T47D (cell line): ENCODE measurements at regions not wholly inside any gene's neighbourhood (a gene's known extent, or its start where the extent isn't known, plus 50 kb on each side); places are given as distances from the start of the nearest gene placed in this dataset.
"Not testable (repeated sequence)": the region's sequence is repeated elsewhere in the genome, so short reads cannot be mapped to it uniquely, and the experiment has no call there.

Experiments
- DNase-seq, 2 experiments: peaks; one replicate each; pipeline versions ENCODE4 v3.0.0 to v3.0.0-alpha.2; 2011 to 2012; ENCODE audit warnings: low read depth in 1 of 2, low spot score in 1 of 2
- JUND ChIP-seq: IDR thresholded peaks from 2 replicates; pipeline ENCODE4 v1.6.1; 2012; ENCODE audit warnings: low read depth
- in situ Hi-C: cut with HindIII; loops from 2 replicates; pipeline ENCODE4 v1.10.0; 2016; ENCODE audit warnings: low sequenced_read_pairs, low pct_unique_long_range_greater_than_20kb

DNA sequence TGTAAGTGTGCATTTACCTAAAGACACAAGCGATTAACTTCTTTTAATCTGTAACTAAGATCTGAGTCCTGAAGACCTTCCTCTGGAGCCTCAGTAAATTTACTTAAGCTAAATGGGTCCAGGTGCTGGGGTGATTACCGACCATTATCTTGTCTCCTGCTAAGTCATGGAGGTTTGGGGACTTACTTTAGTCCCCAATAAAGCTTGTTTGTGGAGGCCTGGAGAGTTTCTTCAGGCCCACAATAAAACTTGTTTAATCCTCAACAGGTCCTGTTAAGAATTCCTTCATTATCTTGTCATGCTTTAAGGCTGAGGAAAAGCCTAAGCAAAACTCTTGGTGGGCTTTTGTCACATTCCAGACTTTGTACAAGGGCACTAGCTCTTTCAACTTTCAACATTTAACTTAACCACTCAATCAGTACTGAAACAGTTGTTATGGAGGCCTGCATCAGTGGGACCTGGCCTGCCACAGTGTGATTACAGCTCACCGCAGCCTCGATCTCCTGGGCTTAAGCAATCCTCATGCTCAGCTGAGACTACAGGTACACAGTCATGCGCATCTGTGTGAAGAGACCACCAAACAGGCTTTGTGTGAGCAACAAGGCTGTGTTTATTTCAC, 84.0 kb downstream of the FMO4 start:
- in situ Hi-C loops = no loop called here
- DNase-seq = no peak
- no peak for TF ChIP-seq JUND

DNA sequence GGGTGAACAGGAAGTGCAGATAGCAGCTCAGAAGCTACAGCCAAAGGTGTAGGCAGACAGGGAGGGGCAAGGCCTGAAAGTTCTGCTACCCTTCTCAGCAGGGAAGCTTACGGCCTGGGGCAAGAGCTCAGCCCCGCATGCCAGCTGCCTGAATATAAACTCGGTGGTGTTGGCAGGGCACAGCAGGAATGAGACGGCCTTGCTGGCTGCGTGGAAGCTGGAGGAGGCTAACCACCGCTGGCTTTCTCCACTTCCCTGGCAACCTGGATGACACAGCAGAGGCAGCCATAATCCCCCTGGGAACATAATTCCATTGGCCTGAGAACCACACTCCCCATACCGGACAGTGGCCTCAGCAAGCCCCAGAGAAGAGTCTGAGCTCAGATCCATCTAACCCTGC, 81.9 kb upstream of the PRRC2C start:
- no peak for TF ChIP-seq JUND
- peak in 1 of 2 experiments; percentile 72 for DNase-seq
- in situ Hi-C loops = no loop called here

DNA sequence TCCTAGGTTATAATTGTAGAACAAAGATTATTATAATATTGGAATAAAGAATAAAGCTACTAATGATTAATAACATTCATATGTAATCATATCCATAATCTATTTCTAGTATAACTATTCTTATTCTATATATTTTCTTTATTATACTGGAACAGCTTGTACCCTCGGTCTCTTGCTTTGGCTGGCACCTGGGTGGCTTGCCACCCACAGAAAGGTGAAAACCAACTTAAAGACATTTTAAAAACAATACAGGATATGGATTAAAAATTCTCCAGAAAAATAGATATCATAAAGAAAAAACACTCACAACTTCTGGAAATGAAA, 80.0 kb upstream of the PRRC2C start:
- no peak for TF ChIP-seq JUND
- in situ Hi-C loops = no loop called here
- no peak for DNase-seq

DNA sequence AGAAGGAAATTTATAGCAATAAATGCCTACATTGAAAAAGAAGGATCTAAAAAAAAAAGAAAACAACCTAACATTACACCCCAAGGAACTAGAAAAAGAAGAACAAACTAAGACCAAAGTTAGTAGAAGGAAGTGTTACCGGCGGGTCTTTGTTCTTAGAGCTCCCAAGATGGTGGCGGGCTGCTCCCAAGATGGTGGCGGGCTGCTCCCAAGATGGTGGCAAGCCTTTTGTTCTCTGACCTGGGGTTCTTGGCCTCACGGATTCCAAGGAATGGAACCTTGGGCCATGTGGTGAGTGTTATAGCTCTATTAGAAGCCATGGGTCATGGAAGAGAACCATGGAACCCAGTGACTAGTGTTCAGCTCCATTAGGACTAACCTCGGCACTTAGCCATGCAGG, 71.8 kb upstream of the PRRC2C start:
- in situ Hi-C loops, DNase-seq: not testable (repeated sequence)

DNA sequence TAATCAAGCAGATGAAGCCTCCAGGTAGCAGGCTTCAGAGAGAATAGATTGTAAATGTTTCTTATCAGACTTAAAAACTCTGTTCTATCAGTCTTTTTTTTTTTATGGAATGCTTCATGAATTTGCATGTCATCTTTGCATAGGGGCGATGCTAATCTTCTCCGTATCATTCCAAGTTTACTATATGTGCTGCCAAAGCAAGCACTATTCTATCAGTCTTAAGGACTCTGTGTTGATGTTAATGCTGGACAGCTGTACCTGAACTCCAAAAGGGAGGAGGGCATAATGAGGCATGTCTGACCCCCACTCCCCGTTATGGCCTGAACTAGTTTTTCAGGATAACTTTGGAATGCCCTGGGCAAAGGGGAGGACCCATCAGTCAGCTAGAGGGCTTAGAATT, 66.8 kb upstream of the PRRC2C start:
- no peak for TF ChIP-seq JUND
- in situ Hi-C loops = no loop called here
- DNase-seq = peak in 1 of 2 experiments; percentile 48

DNA sequence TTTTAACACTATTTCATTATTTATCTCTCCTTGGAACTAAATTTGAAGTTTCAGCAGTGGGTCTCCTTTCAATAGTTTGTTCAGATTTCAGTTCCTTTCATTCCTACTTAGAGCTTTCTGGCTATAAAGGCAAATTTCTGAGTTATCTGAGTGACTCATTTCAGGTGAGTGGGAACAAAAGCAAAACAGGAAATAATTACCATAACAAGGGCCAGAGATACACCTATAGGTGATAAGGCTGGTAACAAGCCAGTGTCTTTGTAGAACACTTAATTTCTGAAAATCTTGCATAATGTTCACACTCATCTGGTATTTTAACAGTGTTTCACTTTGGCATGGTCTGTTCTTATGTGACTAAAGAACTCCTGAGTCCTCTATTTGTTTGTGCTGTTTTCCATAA, 64.5 kb upstream of the PRRC2C start:
- no peak for DNase-seq
- TF ChIP-seq JUND = no peak
- in situ Hi-C loops = no loop called here

DNA sequence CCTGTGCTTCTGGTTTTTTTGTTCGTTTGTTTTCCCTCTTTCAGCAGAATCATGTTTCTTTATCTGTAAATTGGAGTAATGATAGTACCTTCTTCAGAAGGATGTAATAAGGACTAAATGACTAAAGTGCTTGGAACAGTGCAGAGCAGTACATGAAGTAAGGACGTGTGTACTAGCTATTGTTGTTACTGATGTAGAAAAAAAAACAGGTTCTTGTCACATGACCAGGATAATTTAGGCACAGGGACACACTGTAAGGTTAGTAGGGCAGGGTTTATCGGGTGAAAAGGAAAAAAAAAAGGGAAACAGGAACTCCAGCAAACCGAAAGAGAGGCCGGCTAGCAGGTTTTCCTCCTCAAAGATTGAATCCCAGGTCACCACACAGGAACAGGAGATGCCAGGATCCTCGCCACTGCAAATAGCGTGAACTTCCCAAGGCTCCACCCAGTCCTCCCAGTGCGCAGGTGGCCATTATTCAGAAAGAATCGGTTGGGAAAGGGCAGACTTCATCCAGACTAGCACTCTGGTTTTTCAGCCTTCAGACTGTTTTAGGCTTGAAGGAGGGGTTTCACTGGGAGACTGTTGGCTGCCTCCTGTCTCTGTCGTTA, 63.8 kb upstream of the PRRC2C start:
- in situ Hi-C loops = no loop called here
- TF ChIP-seq JUND = no peak

DNA sequence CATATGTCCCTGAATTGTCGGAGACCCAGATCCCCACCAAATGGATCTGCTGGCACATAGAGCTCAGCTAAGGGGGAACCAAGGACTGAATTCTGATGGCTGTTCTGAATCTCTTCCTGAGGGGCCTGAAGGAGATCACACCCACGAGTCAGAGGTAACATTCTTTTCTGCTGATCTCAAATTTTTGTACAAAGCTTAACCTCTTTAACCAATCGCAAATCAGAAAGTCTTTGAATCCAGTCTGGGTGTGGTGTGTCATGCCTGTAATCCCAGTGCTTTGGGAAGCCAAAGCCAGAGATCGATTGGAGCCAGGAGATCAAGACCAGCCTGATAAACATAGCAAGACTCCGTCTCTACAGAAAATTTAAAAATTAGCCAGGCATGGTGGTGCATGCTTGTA, 62.8 kb upstream of the PRRC2C start:
- in situ Hi-C loops = no loop called here
- TF ChIP-seq JUND = no peak
- no peak for DNase-seq

More for the DNA sequence above, 63.8 kb upstream of the PRRC2C start:
- no peak for DNase-seq

DNA sequence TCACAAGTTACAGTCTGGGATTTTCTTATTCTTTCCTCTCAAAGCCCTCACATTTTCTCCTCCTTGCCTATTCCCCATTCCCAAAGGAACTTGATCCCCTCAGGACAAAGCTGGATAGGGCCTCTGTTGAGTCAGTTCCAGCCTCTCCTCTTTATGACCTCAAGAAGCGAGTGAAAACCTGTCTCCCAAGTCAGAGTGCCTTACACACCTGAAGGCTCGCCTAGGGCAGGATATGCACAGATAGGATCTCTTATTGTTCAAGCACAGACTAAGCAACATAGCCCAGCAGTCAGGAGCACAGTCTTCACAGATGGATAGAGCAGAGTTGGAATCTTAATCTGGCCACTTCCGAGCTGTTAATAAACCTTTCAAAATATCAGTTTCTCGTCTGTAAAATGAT, 60.8 kb upstream of the PRRC2C start:
- peak; percentile 13 to 87 for DNase-seq
- no peak for TF ChIP-seq JUND
- in situ Hi-C loops = no loop called here

DNA sequence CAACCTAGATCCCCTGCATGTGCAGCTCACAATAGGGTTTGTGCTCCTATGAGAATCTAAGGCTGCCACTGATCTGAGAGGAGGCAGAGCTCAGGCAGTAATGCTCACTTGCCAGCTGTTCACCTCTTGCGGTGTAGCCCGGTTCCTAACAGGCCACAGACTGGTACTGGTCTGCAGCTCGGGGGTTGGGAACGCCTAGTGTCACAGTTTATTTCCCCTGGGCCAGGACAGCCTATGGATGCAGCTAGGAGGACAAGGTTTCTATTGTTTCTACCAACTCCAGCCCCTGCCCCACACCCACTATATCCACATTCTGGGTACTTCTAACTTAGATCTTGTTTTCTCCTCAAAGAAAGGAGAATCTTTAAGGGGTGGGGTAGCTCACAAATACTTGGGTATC, 58.7 kb upstream of the PRRC2C start:
- TF ChIP-seq JUND = no peak
- in situ Hi-C loops = no loop called here
- no peak for DNase-seq

DNA sequence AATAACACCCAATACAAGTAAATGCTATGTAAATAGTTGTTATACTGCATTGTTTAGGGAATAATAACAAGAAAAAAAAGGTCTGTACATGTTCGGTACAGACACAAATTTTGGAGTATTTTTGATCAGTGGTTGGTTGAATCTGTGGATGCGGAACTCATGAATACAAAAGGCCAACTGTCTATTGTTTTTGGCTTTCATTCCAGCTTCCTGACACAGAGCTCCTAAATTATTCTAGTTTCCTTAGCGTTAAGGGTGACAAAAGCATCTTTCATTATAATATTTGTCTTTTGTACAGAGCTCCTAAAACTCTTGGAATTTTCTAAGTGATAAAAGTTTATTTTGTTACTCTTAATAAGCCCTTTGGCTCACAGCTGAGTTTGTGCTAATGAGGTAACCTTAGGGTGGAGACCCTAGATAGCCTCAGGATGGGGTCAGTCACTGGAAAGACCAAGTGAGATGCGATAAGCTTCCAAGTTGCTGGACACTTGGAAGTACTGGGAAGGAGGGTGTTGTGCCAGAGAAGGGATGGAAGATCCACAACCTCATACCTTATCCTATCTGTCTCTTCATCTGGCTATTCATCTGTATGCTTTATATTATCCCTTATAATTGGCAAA, 57.4 kb upstream of the PRRC2C start:
- in situ Hi-C loops = no loop called here
- TF ChIP-seq JUND = no peak
- no peak for DNase-seq

DNA sequence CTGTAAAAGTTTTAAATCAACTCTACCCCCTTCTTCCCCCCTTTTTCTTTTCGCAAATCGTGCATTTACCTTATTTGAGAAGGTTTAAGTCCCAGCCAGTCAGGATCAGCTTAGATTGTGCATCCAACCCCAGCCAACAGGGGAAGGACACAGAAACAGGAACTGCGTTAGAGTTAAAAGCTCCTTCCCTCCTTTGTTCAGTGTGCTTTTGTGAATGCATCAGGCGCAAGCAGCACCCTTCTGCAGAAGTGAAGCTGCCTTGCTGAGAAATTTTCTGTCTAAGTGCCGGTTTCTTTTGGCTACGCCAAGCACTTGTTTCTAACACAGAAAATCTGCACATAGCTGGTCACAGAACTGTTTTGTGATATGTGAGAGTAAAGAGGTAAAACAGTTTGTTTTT, 56.2 kb upstream of the PRRC2C start:
- TF ChIP-seq JUND = no peak
- no peak for DNase-seq
- in situ Hi-C loops = no loop called here

DNA sequence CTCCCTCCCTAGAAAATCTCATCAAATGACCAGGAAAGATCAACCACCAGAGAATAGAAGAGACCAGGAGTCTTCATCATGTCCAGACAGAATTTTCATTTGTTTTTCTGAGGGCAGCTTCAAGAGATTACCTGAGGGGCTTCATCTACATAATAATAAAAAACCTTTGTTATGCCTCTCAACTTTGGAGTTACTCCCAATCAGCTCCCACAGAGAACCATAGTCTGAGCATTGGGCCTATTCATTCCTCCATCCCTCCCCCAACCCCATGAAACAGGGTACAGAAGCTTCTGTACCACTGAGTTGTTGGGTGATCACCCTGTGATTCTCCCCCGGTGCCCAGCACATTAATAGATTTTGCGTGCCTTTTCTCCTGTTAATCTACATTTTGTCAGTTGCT, 53.3 kb upstream of the PRRC2C start:
- DNase-seq = no peak
- in situ Hi-C loops = no loop called here
- no peak for TF ChIP-seq JUND

DNA sequence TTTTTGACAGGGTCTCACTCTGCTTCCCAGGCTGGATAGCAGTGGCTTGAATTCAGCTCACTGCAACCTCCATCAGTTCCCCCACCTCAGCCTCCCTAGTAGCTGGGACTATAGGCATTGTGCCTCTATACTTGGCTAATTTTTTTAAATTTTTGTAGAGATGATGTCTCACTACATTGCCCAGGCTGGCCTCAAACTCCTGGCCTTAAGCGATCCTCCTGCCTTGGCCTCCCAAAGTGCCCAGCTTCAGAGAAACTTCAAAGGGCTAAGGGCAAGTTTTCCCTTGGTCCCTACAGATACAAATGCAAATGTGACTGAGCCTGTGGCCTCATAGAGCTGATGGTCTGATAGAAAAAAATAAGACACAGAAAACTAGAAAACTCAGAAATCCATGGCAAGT, 52.9 kb upstream of the PRRC2C start:
- DNase-seq = no peak
- no peak for TF ChIP-seq JUND
- in situ Hi-C loops = no loop called here
